ENCODE measurements at regions not wholly inside any gene's neighbourhood (a gene's known extent, or its start where the extent isn't known, plus 50 kb on each side); places are given as distances from the start of the nearest gene placed in this dataset.
"Not testable (repeated sequence)": the region's sequence is repeated elsewhere in the genome, so short reads cannot be mapped to it uniquely, and the experiment has no call there.

DNA sequence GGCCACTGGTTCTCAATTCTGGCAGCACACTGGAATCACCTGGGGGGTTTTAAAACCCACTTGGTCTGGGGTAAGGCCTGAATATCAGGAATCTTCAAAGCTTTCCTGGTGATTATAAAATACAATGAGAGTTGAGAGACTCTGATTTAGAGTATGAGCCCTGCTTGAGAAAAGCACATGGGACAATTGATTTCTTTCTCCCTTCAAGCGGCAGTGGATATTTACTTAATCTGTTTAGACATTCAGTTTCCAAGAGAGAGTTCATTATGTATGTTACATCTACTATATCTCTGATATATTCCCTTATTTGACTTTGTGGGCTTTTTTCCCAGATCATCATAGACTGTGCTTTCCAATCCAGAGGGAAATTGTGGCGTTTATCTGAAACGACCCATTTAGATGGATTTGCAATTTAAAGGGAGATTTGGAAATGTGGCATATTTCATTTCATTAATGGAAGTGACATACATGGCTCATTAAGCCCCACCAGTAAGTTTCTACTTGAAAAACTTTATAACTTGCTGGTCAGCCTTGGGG, 171.2 kb upstream of the PFN2 start:
- Mint-ChIP-seq H3K27me3 (peaks cover 10% of the 10 kb centered on the region in 2 donors), H3K4me3 (no peak overlapping the region), H3K27ac (no peak overlapping the region), H3K4me1 (no peaks in the 10 kb centered on the region), H3K36me3 (no peaks in the 10 kb centered on the region), H3K9me3 (peaks cover 0 to 3% of the 10 kb centered on the region in 2 donors)
- DNase-seq (no peak), ATAC-seq (replicated peaks) (no peak)

- Mint-ChIP-seq H3K4me1 (no peaks in the 10 kb centered on the region), H3K4me3 (no peak overlapping the region), H3K27me3 (peaks cover 13 to 17% of the 10 kb centered on the region in 2 donors), H3K9me3 (peaks cover 0 to 3% of the 10 kb centered on the region in 2 donors), H3K36me3 (no peaks in the 10 kb centered on the region), H3K27ac (no peak overlapping the region)
- ATAC-seq (replicated peaks) (no peak), DNase-seq (no peak)
Observed at GRCh38 chr3:150140614-150141321, 170.1 kb upstream of the PFN2 start.

GRCh38 chr3:150138824-150139223, 168.1 kb upstream of the PFN2 start:
- H3K4me3 Mint-ChIP-seq = no peak overlapping the region
- H3K9me3 Mint-ChIP-seq = peaks cover 2 to 3% of the 10 kb centered on the region in 2 donors
- no peaks in the 10 kb centered on the region for H3K36me3 Mint-ChIP-seq
- no peaks in the 10 kb centered on the region for H3K4me1 Mint-ChIP-seq
- ATAC-seq (replicated peaks) (no peak), DNase-seq (no peak)
- peaks cover 8 to 12% of the 10 kb centered on the region in 2 donors for H3K27me3 Mint-ChIP-seq
- no peak overlapping the region for H3K27ac Mint-ChIP-seq

GRCh38 chr3:150136242-150136641, 165.5 kb upstream of the PFN2 start:
- H3K4me3 Mint-ChIP-seq = no peak overlapping the region
- H3K9me3 Mint-ChIP-seq = peaks cover 2 to 4% of the 10 kb centered on the region in 2 donors
- H3K36me3 Mint-ChIP-seq = no peaks in the 10 kb centered on the region
- ATAC-seq (replicated peaks) (no peak), DNase-seq (no peak)
- H3K27ac Mint-ChIP-seq = no peak overlapping the region
- peaks cover 8 to 19% of the 10 kb centered on the region in 2 donors for H3K27me3 Mint-ChIP-seq
- H3K4me1 Mint-ChIP-seq = peaks cover 6 to 8% of the 10 kb centered on the region in 2 donors

- H3K36me3 Mint-ChIP-seq = no peaks in the 10 kb centered on the region
- H3K27ac Mint-ChIP-seq = no peak overlapping the region
- peaks cover 6 to 8% of the 10 kb centered on the region in 2 donors for H3K4me1 Mint-ChIP-seq
Observed at GRCh38 chr3:150135287-150135721, 164.6 kb upstream of the PFN2 start.

DNA sequence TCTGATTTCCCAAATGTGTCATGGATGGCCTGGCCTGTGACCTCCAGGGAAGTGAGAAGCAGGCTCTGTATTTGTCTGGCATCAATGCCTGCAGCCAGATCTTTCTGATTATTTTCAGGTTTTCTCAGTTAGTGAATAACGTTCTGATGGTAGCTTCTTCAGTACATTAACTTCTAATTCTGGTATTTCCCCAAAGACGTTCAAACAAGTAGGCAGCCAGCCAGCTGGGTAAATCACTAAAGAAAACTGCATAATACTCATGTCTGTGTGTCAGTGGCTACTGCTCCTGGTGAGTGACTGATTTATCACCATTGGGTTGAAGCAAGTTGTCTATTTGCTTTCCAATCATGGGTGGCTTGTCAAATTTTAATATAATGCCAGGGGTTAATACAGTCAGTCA, 162.6 kb upstream of the PFN2 start:
- ATAC-seq (replicated peaks) = no peak
- H3K4me1 Mint-ChIP-seq = peaks cover 6 to 8% of the 10 kb centered on the region in 2 donors

More at GRCh38 chr3:150135287-150135721, 164.6 kb upstream of the PFN2 start:
- DNase-seq (no peak), ATAC-seq (replicated peaks) (no peak)
- no peak overlapping the region for H3K4me3 Mint-ChIP-seq
- peaks cover 2 to 4% of the 10 kb centered on the region in 2 donors for H3K9me3 Mint-ChIP-seq
- H3K27me3 Mint-ChIP-seq = peaks cover 8 to 19% of the 10 kb centered on the region in 2 donors

GRCh38 chr3:150132101-150132749, 161.5 kb upstream of the PFN2 start:
- H3K27ac Mint-ChIP-seq = no peak overlapping the region
- no peaks in the 10 kb centered on the region for H3K36me3 Mint-ChIP-seq
- peak; percentile 71 to 88 for ATAC-seq (replicated peaks)
- H3K27me3 Mint-ChIP-seq = peaks cover 9 to 20% of the 10 kb centered on the region in 2 donors
- H3K4me3 Mint-ChIP-seq = no peak overlapping the region
- H3K4me1 Mint-ChIP-seq = peaks cover 6 to 8% of the 10 kb centered on the region in 2 donors
- H3K9me3 Mint-ChIP-seq = peaks cover 2 to 4% of the 10 kb centered on the region in 2 donors
- no peak for DNase-seq

More for the DNA sequence above, 162.6 kb upstream of the PFN2 start:
- Mint-ChIP-seq H3K36me3 (no peaks in the 10 kb centered on the region), H3K4me3 (no peak overlapping the region), H3K27me3 (peaks cover 8 to 19% of the 10 kb centered on the region in 2 donors), H3K27ac (no peak overlapping the region), H3K9me3 (peaks cover 2 to 4% of the 10 kb centered on the region in 2 donors)
- no peak for DNase-seq

GRCh38 chr3:150131663-150132062, 161.0 kb upstream of the PFN2 start:
- DNase-seq (no peak), ATAC-seq (replicated peaks) (no peak)
- H3K27ac Mint-ChIP-seq = no peak overlapping the region
- H3K4me3 Mint-ChIP-seq = no peak overlapping the region
- peaks cover 8 to 20% of the 10 kb centered on the region in 2 donors for H3K27me3 Mint-ChIP-seq
- peaks cover 2 to 4% of the 10 kb centered on the region in 2 donors for H3K9me3 Mint-ChIP-seq
- H3K4me1 Mint-ChIP-seq = peaks cover 6 to 8% of the 10 kb centered on the region in 2 donors
- H3K36me3 Mint-ChIP-seq = no peaks in the 10 kb centered on the region

DNA sequence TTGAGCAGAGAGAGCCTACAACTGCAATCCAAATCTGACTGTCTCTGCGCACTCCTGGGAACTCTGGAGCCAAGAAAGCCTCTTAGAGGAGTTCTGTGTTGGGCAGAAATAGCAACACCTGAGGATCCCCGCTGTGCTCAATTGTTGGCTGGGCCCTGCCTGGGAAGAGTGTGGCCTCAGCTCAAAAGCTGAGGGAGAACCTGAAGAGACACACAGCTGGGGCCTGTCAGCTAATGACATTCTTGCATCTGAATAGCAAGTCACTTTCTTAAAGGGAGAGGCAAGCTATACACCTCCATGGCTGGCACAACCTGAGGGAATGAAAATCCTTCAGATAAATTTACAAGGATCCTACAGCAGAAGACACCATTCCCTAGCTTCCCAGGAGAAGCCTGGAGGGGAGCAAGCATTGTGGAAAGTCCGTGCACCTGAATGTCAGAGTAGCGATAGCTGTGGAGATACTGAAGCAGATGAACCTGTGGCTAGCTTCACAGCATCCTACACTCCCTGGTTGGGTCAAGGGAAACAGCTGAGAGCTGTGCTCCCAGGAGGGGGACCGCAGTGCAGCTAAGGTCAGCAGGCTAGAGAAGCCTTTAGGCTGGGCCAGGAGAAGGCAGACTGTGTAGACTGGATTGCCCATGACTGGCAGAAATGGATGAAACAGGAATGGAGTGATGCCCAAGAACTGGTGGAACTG, 159.9 kb upstream of the PFN2 start:
- no peak overlapping the region for H3K4me3 Mint-ChIP-seq
- DNase-seq = no peak
- ATAC-seq (replicated peaks) = no peak
- peaks cover 12 to 15% of the 10 kb centered on the region in 2 donors for H3K27me3 Mint-ChIP-seq
- H3K27ac Mint-ChIP-seq = no peak overlapping the region
- peaks cover 6 to 8% of the 10 kb centered on the region in 2 donors for H3K4me1 Mint-ChIP-seq
- peaks cover 2 to 4% of the 10 kb centered on the region in 2 donors for H3K9me3 Mint-ChIP-seq
- no peaks in the 10 kb centered on the region for H3K36me3 Mint-ChIP-seq

DNA sequence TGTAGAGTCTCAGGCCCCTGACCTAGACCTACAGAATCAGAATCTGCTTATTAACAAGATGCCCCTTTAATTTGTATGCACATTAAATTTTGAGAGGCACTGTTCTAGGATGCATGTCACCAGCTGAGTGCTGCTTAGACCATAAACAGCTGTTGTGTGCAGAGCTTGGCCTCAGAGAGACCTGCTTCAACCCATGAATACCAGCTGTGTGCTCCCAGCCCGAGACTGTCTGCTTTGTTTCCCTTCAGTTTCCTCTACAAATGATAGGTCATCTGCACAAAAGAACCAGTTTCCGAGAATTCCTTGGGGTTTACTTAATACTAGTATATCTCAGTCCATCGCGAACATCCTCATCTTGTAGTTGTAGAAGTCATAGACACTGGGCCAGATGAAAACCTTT, 158.5 kb upstream of the PFN2 start:
- Mint-ChIP-seq H3K36me3 (no peaks in the 10 kb centered on the region), H3K27me3 (peaks cover 15 to 16% of the 10 kb centered on the region in 2 donors)
- ATAC-seq (replicated peaks) = no peak

DNA sequence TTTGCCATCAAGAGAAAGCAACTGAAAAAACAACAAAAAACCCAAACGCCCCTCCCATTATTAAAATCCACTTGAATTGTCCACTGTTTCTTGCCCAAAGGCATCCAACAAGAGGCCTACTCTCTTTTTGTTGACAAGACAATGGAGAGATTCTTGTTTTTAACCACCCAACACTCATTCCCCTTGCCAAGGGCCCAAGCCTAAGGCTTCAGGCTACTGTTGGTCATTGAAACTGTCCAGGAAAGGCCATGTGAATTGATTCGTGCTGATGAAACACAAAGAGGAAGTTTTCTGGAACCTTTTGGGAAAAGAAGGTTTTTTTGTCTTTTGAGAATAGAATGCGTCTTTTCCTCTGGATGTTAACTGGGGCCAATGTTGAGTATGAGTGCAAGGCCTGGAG, 157.4 kb upstream of the PFN2 start:
- peaks cover 15 to 16% of the 10 kb centered on the region in 2 donors for H3K27me3 Mint-ChIP-seq
- no peaks in the 10 kb centered on the region for H3K36me3 Mint-ChIP-seq
- DNase-seq = no peak
- ATAC-seq (replicated peaks) = no peak
- no peak overlapping the region for H3K27ac Mint-ChIP-seq
- no peak overlapping the region for H3K4me3 Mint-ChIP-seq
- peaks cover 6 to 8% of the 10 kb centered on the region in 2 donors for H3K4me1 Mint-ChIP-seq
- H3K9me3 Mint-ChIP-seq = no peaks in the 10 kb centered on the region

More for the DNA sequence above, 158.5 kb upstream of the PFN2 start:
- Mint-ChIP-seq H3K9me3 (peaks cover 2 to 4% of the 10 kb centered on the region in 2 donors), H3K4me3 (no peak overlapping the region), H3K4me1 (peaks cover 6 to 8% of the 10 kb centered on the region in 2 donors), H3K27ac (no peak overlapping the region)
- DNase-seq = no peak

DNA sequence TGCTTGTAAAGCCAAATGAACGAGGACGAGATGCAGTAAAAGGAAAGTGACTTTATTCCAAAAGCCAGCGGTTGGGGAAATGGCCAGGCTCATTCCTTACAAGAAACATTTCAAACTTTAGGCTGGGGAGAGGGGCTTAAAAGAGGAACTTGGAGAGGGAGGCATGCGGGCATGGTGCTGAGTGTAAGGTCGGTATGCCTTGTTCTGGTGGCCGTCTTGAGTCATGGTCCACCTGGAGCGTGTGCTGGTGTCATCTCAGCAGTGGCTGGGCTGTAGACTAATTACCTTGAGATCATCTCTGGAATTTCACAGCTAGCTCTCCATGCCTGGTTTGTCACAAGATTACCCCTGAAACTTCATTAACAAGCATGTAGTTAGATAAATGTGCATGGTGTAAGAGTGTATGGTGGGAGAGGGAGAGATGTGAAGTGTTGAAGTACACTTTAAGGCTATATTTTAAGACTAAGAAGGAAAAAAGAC, 156.4 kb upstream of the PFN2 start:
- DNase-seq (no peak), ATAC-seq (replicated peaks) (no peak)
- H3K27ac Mint-ChIP-seq = no peak overlapping the region
- H3K4me1 Mint-ChIP-seq = peaks cover under 1 to 1% of the 10 kb centered on the region in 2 donors
- H3K9me3 Mint-ChIP-seq = peaks cover 0 to under 1% of the 10 kb centered on the region in 2 donors
- no peak overlapping the region for H3K4me3 Mint-ChIP-seq
- no peaks in the 10 kb centered on the region for H3K36me3 Mint-ChIP-seq
- peaks cover 10 to 16% of the 10 kb centered on the region in 2 donors for H3K27me3 Mint-ChIP-seq

- Mint-ChIP-seq H3K27me3 (peaks cover 27 to 29% of the 10 kb centered on the region in 2 donors), H3K9me3 (peaks cover 3 to 4% of the 10 kb centered on the region in 2 donors)
Observed at GRCh38 chr3:150124142-150124541, 153.4 kb upstream of the PFN2 start.

DNA sequence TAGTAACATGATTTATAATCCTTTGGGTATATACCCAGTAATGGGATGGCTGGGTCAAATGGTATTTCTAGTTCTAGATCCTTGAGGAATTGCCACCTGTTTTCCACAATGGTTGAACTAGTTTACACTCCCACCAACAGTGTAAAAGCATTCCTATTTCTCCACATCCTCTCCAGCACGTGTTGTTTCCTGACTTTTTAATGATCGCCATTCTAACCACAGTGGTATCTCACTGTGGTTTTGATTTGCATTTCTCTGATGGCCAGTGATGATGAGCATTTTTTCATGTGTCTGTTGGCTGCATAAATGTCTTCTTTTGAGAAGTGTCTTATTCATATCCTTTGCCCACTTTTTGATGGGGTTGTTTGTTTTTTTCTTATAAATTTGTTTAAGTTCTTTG, 152.6 kb upstream of the PFN2 start:
- H3K4me1 Mint-ChIP-seq, H3K27ac Mint-ChIP-seq: not testable (repeated sequence)

More at GRCh38 chr3:150124142-150124541, 153.4 kb upstream of the PFN2 start:
- H3K27ac Mint-ChIP-seq = no peak overlapping the region
- no peak overlapping the region for H3K4me3 Mint-ChIP-seq
- ATAC-seq (replicated peaks) (no peak), DNase-seq (no peak)
- no peaks in the 10 kb centered on the region for H3K4me1 Mint-ChIP-seq
- H3K36me3 Mint-ChIP-seq = no peaks in the 10 kb centered on the region

More for the DNA sequence above, 152.6 kb upstream of the PFN2 start:
- not testable (repeated sequence) for H3K4me3 Mint-ChIP-seq; H3K9me3 Mint-ChIP-seq; H3K36me3 Mint-ChIP-seq; DNase-seq; ATAC-seq (replicated peaks)
- H3K27me3 Mint-ChIP-seq = peaks cover 27 to 29% of the 10 kb centered on the region in 2 donors

Data from stimulated activated naive B cell treated with anti-CD40 and anti-IgM and Interleukin-4, amounts not matched to agents 10 μg/mL and 1 μg/mL and 100 μg/mL, for 72 hours (primary cell).